ENCODE measurements at regions not wholly inside any gene's neighbourhood (a gene's known extent, or its start where the extent isn't known, plus 50 kb on each side); places are given as distances from the start of the nearest gene placed in this dataset.

DNA sequence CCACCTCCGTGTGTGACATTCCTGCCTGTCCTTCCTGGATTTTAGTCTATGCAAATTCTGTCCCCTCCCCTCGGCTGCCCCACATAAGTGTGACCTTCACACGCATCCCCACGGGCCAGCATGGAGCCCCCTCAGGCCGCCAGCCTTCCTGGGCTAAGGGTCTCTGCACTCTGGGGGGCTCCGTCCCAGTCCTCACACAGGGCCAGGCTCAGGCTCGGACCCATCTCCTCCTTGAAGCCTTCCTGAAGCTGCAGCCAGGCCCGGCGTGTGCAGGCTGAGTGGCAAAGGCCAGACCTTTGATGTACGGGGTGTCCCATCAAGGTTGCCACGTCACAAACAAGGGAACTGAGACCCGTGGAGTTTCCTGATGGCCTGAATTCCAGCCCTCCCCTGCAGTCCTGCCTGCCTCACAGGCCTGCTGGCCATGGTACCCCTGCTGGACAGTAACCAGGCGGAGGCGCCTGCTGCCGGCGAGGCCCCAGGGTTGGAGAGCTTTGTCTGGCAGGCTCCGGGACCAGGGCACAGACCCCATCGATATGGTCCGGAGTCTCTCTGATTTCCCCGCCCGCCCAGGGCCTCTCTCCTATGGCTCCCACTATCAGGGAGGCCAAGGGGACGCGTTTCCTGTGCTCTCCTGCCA, 791.7 kb downstream of the BRD1 start:
- TF ChIP-seq CTCF (IDR thresholded peaks at IDR 0.05; ENCODE audit: extremely low read depth, missing control alignments), result no peak
- no peak for DNase-seq (ENCODE audit: low spot score)

GRCh38 chr22:49034836-49035817, 792.5 kb downstream of the BRD1 start:
- no peak for TF ChIP-seq CTCF (IDR thresholded peaks at IDR 0.05; ENCODE audit: extremely low read depth, missing control alignments)
- no peak for DNase-seq (ENCODE audit: low spot score)

DNA sequence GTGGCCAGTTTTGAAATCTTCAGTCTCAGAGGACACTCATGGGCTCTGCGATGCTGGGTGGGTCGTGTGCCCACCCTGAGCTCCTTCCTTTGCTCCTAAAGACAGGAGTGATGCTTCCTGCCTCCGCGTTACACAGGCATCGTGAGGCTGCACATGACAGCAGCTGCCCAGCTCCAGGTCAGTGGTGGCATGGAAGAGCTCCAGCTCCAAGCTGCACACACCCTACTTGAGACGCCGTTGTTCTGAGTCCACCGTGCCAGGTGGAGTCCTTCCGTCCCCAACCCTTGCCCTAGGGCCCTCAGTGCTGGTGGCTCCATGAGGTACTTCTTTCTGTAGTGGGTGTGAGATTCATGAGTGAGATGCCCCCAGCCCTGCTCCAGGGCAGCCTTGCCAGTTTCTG, 794.1 kb downstream of the BRD1 start:
- no peak for TF ChIP-seq CTCF (IDR thresholded peaks at IDR 0.05; ENCODE audit: extremely low read depth, missing control alignments)
- DNase-seq (ENCODE audit: low spot score), result no peak

DNA sequence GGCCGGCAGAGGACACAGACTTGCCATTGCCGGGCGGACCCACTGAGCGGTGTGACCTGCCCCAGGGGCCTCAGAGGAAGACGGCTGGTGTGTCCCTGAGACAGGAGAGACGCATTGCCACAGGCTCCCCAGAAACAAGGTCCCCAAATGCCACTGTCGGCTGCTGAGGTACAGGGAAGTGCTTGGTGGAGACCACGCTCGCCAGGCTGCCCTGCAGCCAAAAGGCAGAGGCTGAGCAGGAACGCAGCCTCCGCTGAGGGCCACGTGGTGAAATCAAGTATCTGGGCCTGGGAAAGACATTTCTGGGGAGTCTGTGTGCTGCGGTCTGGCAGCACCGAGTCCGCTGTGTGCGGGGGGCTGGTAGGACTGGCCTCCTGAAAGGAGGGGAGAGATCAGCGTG, 794.9 kb downstream of the BRD1 start:
- no peak for TF ChIP-seq CTCF (IDR thresholded peaks at IDR 0.05; ENCODE audit: extremely low read depth, missing control alignments)
- no peak for DNase-seq (ENCODE audit: low spot score)

DNA sequence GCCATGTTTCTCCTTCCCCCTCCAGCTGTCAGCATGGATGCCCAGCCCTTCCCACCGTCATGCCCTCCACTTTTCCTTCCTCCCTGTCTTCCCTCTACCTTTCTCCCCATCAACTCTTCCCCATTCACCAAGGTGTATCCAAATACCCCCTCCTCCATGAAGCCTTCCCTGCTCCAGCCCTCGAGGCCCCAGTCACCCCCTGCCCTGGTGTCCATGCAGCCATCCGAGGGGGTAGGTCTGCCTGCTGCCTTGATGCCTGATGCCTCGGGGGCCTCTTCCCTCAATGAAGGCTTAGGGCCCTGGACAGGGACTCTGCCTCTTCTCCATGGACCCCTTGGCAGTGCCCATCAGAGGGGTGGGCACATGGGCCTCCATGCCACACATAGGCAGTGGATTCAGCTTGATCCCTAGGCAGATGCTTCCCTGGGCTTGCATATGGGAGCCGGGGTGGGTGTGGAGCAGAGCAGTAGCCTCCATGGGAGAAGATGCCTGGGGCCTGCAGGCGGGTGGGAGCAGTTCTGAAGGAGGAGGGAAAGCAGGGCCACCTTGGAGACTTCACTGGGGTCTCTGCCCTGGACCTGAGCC, 795.8 kb downstream of the BRD1 start:
- no peak for TF ChIP-seq CTCF (IDR thresholded peaks at IDR 0.05; ENCODE audit: extremely low read depth, missing control alignments)

GRCh38 chr22:49028111-49028510, 799.6 kb downstream of the BRD1 start:
- DNase-seq (ENCODE audit: low spot score), result no peak

More for the DNA sequence above, 795.8 kb downstream of the BRD1 start:
- no peak for DNase-seq (ENCODE audit: low spot score)

More at GRCh38 chr22:49028111-49028510, 799.6 kb downstream of the BRD1 start:
- TF ChIP-seq CTCF (IDR thresholded peaks at IDR 0.05; ENCODE audit: extremely low read depth, missing control alignments), result no peak

Measured in GM20000 (cell line).